HG03095 (cell line): ENCODE measurements at regions not wholly inside any gene's neighbourhood (a gene's known extent, or its start where the extent isn't known, plus 50 kb on each side); places are given as distances from the start of the nearest gene placed in this dataset.

Experiments
- ATAC-seq: cut with Tn5 transposase; IDR thresholded peaks from one replicate; pipeline ENCODE4 v1.9.1; 2021; ENCODE audit warnings: moderate library complexity; ENCODE audit not compliant: unreplicated experiment

- no peak for ATAC-seq
Observed at GRCh38 chr17:77660524-77660923, 298.0 kb upstream of the TNRC6C start.

- no peak for ATAC-seq
Observed at GRCh38 chr17:77662833-77663232, 295.7 kb upstream of the TNRC6C start.

- ATAC-seq: no peak
Observed at GRCh38 chr17:77664097-77664729, 294.3 kb upstream of the TNRC6C start.

- no peak for ATAC-seq
Observed at GRCh38 chr17:77665833-77666232, 292.7 kb upstream of the TNRC6C start.

GRCh38 chr17:77666462-77666861 lies 292.0 kb upstream of the TNRC6C start:
- ATAC-seq: no peak

- ATAC-seq: no peak
Observed at GRCh38 chr17:77666881-77667395, 291.6 kb upstream of the TNRC6C start.

- no peak for ATAC-seq
Observed at GRCh38 chr17:77667478-77667877, 291.0 kb upstream of the TNRC6C start.

- ATAC-seq: no peak
Observed at GRCh38 chr17:77668518-77668917, 290.0 kb upstream of the TNRC6C start.

GRCh38 chr17:77670173-77670572 lies 288.3 kb upstream of the TNRC6C start:
- ATAC-seq: no peak

- no peak for ATAC-seq
Observed at GRCh38 chr17:77674358-77674757, 284.1 kb upstream of the TNRC6C start.

- no peak for ATAC-seq
Observed at GRCh38 chr17:77675411-77675810, 283.1 kb upstream of the TNRC6C start.

GRCh38 chr17:77675816-77676215 lies 282.7 kb upstream of the TNRC6C start:
- ATAC-seq: no peak

- ATAC-seq: no peak
Observed at GRCh38 chr17:77676237-77676661, 282.3 kb upstream of the TNRC6C start.

- no peak for ATAC-seq
Observed at GRCh38 chr17:77677211-77677610, 281.3 kb upstream of the TNRC6C start.

- no peak for ATAC-seq
Observed at GRCh38 chr17:77677630-77678029, 280.9 kb upstream of the TNRC6C start.

GRCh38 chr17:77679589-77679988 lies 278.9 kb upstream of the TNRC6C start:
- ATAC-seq: no peak

- no peak for ATAC-seq
Observed at GRCh38 chr17:77681861-77682260, 276.6 kb upstream of the TNRC6C start.

- no peak for ATAC-seq
Observed at GRCh38 chr17:77684803-77685798, 273.4 kb upstream of the TNRC6C start.

GRCh38 chr17:77685881-77686486 lies 272.5 kb upstream of the TNRC6C start:
- ATAC-seq: no peak

GRCh38 chr17:77686903-77687302 lies 271.6 kb upstream of the TNRC6C start:
- ATAC-seq: no peak

GRCh38 chr17:77687417-77687816 lies 271.1 kb upstream of the TNRC6C start:
- ATAC-seq: no peak
